ENCODE measurements at regions not wholly inside any gene's neighbourhood (a gene's known extent, or its start where the extent isn't known, plus 50 kb on each side); places are given as distances from the start of the nearest gene placed in this dataset.

DNA sequence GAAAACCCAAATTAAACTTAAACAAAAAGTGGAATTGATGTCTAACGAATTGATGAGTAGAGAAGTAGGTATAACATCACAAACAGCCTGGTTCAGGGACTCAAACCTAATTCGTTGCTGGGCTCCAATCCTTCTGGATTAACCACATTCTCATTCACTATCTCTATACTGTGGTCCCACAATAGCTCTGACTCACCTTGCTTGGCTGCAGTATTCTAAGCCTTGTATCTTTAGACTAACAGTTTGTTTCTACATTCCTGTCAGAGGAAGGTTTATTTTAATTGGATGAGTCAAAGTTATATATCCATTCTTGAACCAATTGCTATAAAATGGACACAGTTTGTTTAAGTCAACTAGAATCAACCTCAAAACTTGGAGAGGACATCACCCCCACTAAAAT lies 530.5 kb upstream of the PTCHD4 start:
- TF ChIP-seq CTCF (IDR thresholded peaks at IDR 0.05; ENCODE audit: insufficient read depth, low read length) (no peak), GABPA (IDR thresholded peaks at IDR 0.05; ENCODE audit: low read depth) (no peak), POLR2AphosphoS5 (IDR thresholded peaks at IDR 0.05; ENCODE audit: low read depth) (no peak)
- TF ChIP-seq, protein P1, sequence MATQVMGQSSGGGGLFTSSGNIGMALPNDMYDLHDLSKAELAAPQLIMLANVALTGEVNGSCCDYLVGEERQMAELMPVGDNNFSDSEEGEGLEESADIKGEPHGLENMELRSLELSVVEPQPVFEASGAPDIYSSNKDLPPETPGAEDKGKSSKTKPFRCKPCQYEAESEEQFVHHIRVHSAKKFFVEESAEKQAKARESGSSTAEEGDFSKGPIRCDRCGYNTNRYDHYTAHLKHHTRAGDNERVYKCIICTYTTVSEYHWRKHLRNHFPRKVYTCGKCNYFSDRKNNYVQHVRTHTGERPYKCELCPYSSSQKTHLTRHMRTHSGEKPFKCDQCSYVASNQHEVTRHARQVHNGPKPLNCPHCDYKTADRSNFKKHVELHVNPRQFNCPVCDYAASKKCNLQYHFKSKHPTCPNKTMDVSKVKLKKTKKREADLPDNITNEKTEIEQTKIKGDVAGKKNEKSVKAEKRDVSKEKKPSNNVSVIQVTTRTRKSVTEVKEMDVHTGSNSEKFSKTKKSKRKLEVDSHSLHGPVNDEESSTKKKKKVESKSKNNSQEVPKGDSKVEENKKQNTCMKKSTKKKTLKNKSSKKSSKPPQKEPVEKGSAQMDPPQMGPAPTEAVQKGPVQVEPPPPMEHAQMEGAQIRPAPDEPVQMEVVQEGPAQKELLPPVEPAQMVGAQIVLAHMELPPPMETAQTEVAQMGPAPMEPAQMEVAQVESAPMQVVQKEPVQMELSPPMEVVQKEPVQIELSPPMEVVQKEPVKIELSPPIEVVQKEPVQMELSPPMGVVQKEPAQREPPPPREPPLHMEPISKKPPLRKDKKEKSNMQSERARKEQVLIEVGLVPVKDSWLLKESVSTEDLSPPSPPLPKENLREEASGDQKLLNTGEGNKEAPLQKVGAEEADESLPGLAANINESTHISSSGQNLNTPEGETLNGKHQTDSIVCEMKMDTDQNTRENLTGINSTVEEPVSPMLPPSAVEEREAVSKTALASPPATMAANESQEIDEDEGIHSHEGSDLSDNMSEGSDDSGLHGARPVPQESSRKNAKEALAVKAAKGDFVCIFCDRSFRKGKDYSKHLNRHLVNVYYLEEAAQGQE (IDR thresholded peaks at IDR 0.05; ENCODE audit: insufficient replicate concordance, low read depth) = no peak
